ENCODE measurements at regions not wholly inside any gene's neighbourhood (a gene's known extent, or its start where the extent isn't known, plus 50 kb on each side); places are given as distances from the start of the nearest gene placed in this dataset.

GRCh38 chr22:48880749-48881148, 946.9 kb downstream of the BRD1 start:
- H3F3A ChIP-seq (ENCODE audit: insufficient read depth): no peaks in the 10 kb centered on the region
- no peak overlapping the region for H3K4me3 ChIP-seq (ENCODE audit: insufficient read depth, low read length, poor library complexity, severe bottlenecking)
- TF ChIP-seq EZH2phosphoT487 (conservative IDR thresholded peaks at IDR 0.05; ENCODE audit: low read length): no peak
- TF ChIP-seq, protein P1, sequence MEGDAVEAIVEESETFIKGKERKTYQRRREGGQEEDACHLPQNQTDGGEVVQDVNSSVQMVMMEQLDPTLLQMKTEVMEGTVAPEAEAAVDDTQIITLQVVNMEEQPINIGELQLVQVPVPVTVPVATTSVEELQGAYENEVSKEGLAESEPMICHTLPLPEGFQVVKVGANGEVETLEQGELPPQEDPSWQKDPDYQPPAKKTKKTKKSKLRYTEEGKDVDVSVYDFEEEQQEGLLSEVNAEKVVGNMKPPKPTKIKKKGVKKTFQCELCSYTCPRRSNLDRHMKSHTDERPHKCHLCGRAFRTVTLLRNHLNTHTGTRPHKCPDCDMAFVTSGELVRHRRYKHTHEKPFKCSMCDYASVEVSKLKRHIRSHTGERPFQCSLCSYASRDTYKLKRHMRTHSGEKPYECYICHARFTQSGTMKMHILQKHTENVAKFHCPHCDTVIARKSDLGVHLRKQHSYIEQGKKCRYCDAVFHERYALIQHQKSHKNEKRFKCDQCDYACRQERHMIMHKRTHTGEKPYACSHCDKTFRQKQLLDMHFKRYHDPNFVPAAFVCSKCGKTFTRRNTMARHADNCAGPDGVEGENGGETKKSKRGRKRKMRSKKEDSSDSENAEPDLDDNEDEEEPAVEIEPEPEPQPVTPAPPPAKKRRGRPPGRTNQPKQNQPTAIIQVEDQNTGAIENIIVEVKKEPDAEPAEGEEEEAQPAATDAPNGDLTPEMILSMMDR (IDR thresholded peaks at IDR 0.05; ENCODE audit: insufficient read depth, low read length, poor library complexity, severe bottlenecking): no peak
- no peak overlapping the region for H3K9ac ChIP-seq (ENCODE audit: low read length)
- H3K36me3 ChIP-seq (ENCODE audit: low read length): no peaks in the 10 kb centered on the region
- H3K27ac ChIP-seq (ENCODE audit: low read depth, low read length): no peak overlapping the region
- H3K9me2 ChIP-seq (replicated peaks; ENCODE audit: insufficient read depth, low read length): no peaks in the 10 kb centered on the region
- no peaks in the 10 kb centered on the region for H3K9me3 ChIP-seq (ENCODE audit: insufficient read depth, low read length)
- H3K4me2 ChIP-seq (ENCODE audit: low read depth, low read length, poor library complexity, severe bottlenecking): no peak overlapping the region
- no peaks in the 10 kb centered on the region for H3K79me2 ChIP-seq (ENCODE audit: insufficient read depth, low read length)
- no peaks in the 10 kb centered on the region for H3K27me3 ChIP-seq (ENCODE audit: low read length)
- H2AFZ ChIP-seq (ENCODE audit: low read depth, low read length, severe bottlenecking): no peak overlapping the region
- H4K20me1 ChIP-seq (ENCODE audit: low read depth, low read length): no peaks in the 10 kb centered on the region

- H3K27me3 ChIP-seq (ENCODE audit: low read length): no peaks in the 10 kb centered on the region
Observed at GRCh38 chr22:48876951-48877350, 950.7 kb downstream of the BRD1 start.

DNA sequence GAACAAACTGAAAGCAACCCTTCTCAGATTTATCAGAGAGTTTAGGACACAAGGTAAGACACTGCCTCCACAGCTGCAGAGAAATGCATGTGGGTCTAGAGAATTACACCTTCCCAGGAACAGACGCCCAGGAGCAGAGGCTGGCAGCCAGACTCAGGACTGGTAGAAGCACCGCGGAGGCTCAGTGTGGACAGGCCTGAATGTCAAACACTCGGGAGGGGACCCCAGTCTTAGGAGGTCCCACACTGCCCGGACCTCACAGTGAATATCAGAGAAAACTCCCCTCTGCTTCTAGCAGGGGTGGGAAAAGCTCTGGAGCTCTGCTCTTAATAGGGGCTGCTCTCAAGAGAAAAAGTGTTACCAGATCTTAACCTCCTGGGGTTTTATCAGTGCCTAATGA, 952.7 kb downstream of the BRD1 start:
- Histone ChIP-seq H3K27me3 (ENCODE audit: low read length) (no peaks in the 10 kb centered on the region), H3F3A (ENCODE audit: insufficient read depth) (no peaks in the 10 kb centered on the region), H3K27ac (ENCODE audit: low read depth, low read length) (no peak overlapping the region), H3K9me2 (replicated peaks; ENCODE audit: insufficient read depth, low read length) (no peaks in the 10 kb centered on the region), H3K79me2 (ENCODE audit: insufficient read depth, low read length) (no peaks in the 10 kb centered on the region), H4K20me1 (ENCODE audit: low read depth, low read length) (no peaks in the 10 kb centered on the region), H3K4me3 (ENCODE audit: insufficient read depth, low read length, poor library complexity, severe bottlenecking) (no peak overlapping the region), H3K36me3 (ENCODE audit: low read length) (no peaks in the 10 kb centered on the region), H3K4me2 (ENCODE audit: low read depth, low read length, poor library complexity, severe bottlenecking) (no peak overlapping the region), H2AFZ (ENCODE audit: low read depth, low read length, severe bottlenecking) (no peak overlapping the region), H3K9ac (ENCODE audit: low read length) (no peak overlapping the region), H3K9me3 (ENCODE audit: insufficient read depth, low read length) (no peaks in the 10 kb centered on the region)
- no peak for TF ChIP-seq EZH2phosphoT487 (conservative IDR thresholded peaks at IDR 0.05; ENCODE audit: low read length)
- TF ChIP-seq, protein P1 (IDR thresholded peaks at IDR 0.05; ENCODE audit: insufficient read depth, low read length, poor library complexity, severe bottlenecking): no peak

More at GRCh38 chr22:48876951-48877350, 950.7 kb downstream of the BRD1 start:
- no peaks in the 10 kb centered on the region for H3K36me3 ChIP-seq (ENCODE audit: low read length)
- H4K20me1 ChIP-seq (ENCODE audit: low read depth, low read length): no peaks in the 10 kb centered on the region
- H3K9ac ChIP-seq (ENCODE audit: low read length): no peak overlapping the region
- no peaks in the 10 kb centered on the region for H3K9me2 ChIP-seq (replicated peaks; ENCODE audit: insufficient read depth, low read length)
- TF ChIP-seq, protein P1 (IDR thresholded peaks at IDR 0.05; ENCODE audit: insufficient read depth, low read length, poor library complexity, severe bottlenecking): no peak
- TF ChIP-seq EZH2phosphoT487 (conservative IDR thresholded peaks at IDR 0.05; ENCODE audit: low read length): no peak
- H3F3A ChIP-seq (ENCODE audit: insufficient read depth): no peaks in the 10 kb centered on the region
- H3K4me3 ChIP-seq (ENCODE audit: insufficient read depth, low read length, poor library complexity, severe bottlenecking): no peak overlapping the region
- no peak overlapping the region for H3K4me2 ChIP-seq (ENCODE audit: low read depth, low read length, poor library complexity, severe bottlenecking)
- no peaks in the 10 kb centered on the region for H3K9me3 ChIP-seq (ENCODE audit: insufficient read depth, low read length)
- H3K79me2 ChIP-seq (ENCODE audit: insufficient read depth, low read length): no peaks in the 10 kb centered on the region
- H3K27ac ChIP-seq (ENCODE audit: low read depth, low read length): no peak overlapping the region
- no peak overlapping the region for H2AFZ ChIP-seq (ENCODE audit: low read depth, low read length, severe bottlenecking)

GRCh38 chr22:48873191-48873520, 954.5 kb downstream of the BRD1 start:
- Histone ChIP-seq H3K27me3 (ENCODE audit: low read length) (no peaks in the 10 kb centered on the region), H2AFZ (ENCODE audit: low read depth, low read length, severe bottlenecking) (no peak overlapping the region), H3K27ac (ENCODE audit: low read depth, low read length) (no peak overlapping the region), H3K4me2 (ENCODE audit: low read depth, low read length, poor library complexity, severe bottlenecking) (no peak overlapping the region), H3K4me3 (ENCODE audit: insufficient read depth, low read length, poor library complexity, severe bottlenecking) (no peak overlapping the region), H3F3A (ENCODE audit: insufficient read depth) (no peaks in the 10 kb centered on the region), H4K20me1 (ENCODE audit: low read depth, low read length) (no peaks in the 10 kb centered on the region), H3K9me3 (ENCODE audit: insufficient read depth, low read length) (no peaks in the 10 kb centered on the region), H3K9me2 (replicated peaks; ENCODE audit: insufficient read depth, low read length) (no peaks in the 10 kb centered on the region), H3K9ac (ENCODE audit: low read length) (no peak overlapping the region), H3K36me3 (ENCODE audit: low read length) (no peaks in the 10 kb centered on the region), H3K79me2 (ENCODE audit: insufficient read depth, low read length) (no peaks in the 10 kb centered on the region)
- TF ChIP-seq, protein P1 (IDR thresholded peaks at IDR 0.05; ENCODE audit: insufficient read depth, low read length, poor library complexity, severe bottlenecking): no peak
